Cardiac muscle cell (in vitro differentiated cells and primary cell): ENCODE measurements at regions not wholly inside any gene's neighbourhood (a gene's known extent, or its start where the extent isn't known, plus 50 kb on each side); places are given as distances from the start of the nearest gene placed in this dataset.
"Not testable (repeated sequence)": the region's sequence is repeated elsewhere in the genome, so short reads cannot be mapped to it uniquely, and the experiment has no call there.

Experiments used
- DNase-seq, 2 donors: peaks; one replicate each; pipeline versions ENCODE4 v3.0.0 to v3.0.0-alpha.2; 2010 to 2017; ENCODE audit warnings: low read depth in 1 of 2, low spot score in 1 of 2
- H3K27ac ChIP-seq: fragments of 200-600 bp; sonication (generic); 2 replicates; pipeline ENCODE4 v1.5.1; 2016
- H3K27me3 ChIP-seq: fragments of 200-600 bp; sonication (generic); 2 replicates; pipeline ENCODE4 v1.6.0; 2016; ENCODE audit warnings: control low read depth
- H3K36me3 ChIP-seq: fragments of 200-600 bp; sonication (generic); 2 replicates; pipeline ENCODE4 v1.5.1; 2016; ENCODE audit warnings: control low read depth
- H3K4me1 ChIP-seq: fragments of 200-600 bp; sonication (generic); 2 replicates; pipeline ENCODE4 v1.8.1; 2017; ENCODE audit warnings: low read depth, mild to moderate bottlenecking, mixed run types
- H3K4me3 ChIP-seq: fragments of 200-600 bp; sonication (generic); 2 replicates; pipeline ENCODE4 v1.5.1; 2016; ENCODE audit warnings: mild to moderate bottlenecking
- H3K9me3 ChIP-seq: fragments of 200-600 bp; sonication (generic); 2 replicates; pipeline ENCODE4 v1.5.1; 2017; ENCODE audit warnings: low read depth, mild to moderate bottlenecking, control low read depth
- TF ChIP-seq, protein P1 (sequence below): IDR thresholded peaks from 2 replicates; pipeline ENCODE4 v1.5.1; 2012; ENCODE audit warnings: low read depth, mild to moderate bottlenecking, low read length

DNA sequence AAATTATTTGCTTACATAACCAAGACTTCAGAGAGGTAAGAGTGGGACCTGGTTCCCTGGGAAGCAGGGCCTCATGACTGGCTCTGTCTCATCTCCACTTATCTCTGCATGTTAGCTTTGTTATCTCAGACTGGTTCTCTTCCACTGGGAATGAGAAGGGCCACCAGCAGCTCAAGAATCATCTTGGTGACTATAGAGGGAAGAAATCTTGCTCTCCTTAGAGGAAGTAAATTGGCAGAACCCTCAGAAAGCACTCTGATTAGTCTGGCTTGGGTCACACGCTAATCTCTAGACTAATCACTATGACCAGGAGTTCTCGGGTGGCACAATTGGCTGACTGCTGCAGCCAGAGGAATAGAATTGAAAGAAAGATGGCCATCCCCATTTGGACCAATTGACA, 110.8 kb upstream of the KRAS start:
- Histone ChIP-seq H3K27me3 (no peaks in the 10 kb centered on the region), H3K4me1 (peaks cover 5% of the 10 kb centered on the region), H3K4me3 (no peak overlapping the region), H3K36me3 (no peaks in the 10 kb centered on the region), H3K9me3 (no peaks in the 10 kb centered on the region), H3K27ac (no peak overlapping the region)
- TF ChIP-seq, protein P1, sequence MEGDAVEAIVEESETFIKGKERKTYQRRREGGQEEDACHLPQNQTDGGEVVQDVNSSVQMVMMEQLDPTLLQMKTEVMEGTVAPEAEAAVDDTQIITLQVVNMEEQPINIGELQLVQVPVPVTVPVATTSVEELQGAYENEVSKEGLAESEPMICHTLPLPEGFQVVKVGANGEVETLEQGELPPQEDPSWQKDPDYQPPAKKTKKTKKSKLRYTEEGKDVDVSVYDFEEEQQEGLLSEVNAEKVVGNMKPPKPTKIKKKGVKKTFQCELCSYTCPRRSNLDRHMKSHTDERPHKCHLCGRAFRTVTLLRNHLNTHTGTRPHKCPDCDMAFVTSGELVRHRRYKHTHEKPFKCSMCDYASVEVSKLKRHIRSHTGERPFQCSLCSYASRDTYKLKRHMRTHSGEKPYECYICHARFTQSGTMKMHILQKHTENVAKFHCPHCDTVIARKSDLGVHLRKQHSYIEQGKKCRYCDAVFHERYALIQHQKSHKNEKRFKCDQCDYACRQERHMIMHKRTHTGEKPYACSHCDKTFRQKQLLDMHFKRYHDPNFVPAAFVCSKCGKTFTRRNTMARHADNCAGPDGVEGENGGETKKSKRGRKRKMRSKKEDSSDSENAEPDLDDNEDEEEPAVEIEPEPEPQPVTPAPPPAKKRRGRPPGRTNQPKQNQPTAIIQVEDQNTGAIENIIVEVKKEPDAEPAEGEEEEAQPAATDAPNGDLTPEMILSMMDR, result no peak
- no peak for DNase-seq

DNA sequence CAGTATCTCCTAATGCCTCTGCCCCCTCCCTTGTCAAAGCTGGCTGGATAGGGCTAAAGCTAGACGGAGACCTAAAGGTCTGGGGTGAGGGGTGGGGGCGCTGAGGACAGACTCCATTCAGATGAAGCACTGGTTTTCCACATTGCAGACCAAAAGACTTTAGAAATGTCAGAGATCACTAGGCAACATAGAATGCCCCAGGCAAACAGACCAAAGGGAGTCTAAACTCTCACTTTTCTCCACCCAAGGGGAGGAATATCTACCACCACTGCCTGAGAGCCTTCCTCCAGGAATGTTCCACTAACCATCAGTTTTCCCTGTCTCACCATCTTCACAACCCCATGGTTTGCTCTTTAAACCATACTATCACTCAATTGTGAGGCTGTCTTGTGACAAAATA, 106.9 kb upstream of the KRAS start:
- TF ChIP-seq, protein P1, result no peak
- Histone ChIP-seq H3K9me3 (no peaks in the 10 kb centered on the region), H3K4me3 (no peak overlapping the region), H3K36me3 (no peaks in the 10 kb centered on the region), H3K4me1 (no peaks in the 10 kb centered on the region), H3K27ac (no peak overlapping the region), H3K27me3 (no peaks in the 10 kb centered on the region)
- DNase-seq, result no peak

DNA sequence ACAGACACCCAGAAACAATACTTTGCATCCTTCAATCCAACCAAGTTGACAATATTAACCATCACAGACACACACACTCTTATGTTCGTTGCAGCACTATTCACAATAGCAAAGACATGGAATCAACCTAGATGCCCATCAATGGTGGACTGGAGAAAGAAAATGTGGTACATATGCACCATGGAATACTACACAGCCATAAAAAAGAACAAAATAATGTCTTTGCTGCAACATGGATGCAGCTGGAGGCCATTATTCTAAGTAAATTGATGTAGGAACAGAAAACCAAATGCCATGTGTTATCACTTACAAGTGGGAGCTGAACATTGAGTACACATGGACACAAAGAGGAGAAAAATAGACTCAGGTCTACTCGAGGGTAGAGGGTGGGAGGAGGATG, 102.2 kb upstream of the KRAS start:
- H3K4me1 ChIP-seq, H3K4me3 ChIP-seq, H3K27me3 ChIP-seq, H3K27ac ChIP-seq, DNase-seq, H3K36me3 ChIP-seq, H3K9me3 ChIP-seq: not testable (repeated sequence)

DNA sequence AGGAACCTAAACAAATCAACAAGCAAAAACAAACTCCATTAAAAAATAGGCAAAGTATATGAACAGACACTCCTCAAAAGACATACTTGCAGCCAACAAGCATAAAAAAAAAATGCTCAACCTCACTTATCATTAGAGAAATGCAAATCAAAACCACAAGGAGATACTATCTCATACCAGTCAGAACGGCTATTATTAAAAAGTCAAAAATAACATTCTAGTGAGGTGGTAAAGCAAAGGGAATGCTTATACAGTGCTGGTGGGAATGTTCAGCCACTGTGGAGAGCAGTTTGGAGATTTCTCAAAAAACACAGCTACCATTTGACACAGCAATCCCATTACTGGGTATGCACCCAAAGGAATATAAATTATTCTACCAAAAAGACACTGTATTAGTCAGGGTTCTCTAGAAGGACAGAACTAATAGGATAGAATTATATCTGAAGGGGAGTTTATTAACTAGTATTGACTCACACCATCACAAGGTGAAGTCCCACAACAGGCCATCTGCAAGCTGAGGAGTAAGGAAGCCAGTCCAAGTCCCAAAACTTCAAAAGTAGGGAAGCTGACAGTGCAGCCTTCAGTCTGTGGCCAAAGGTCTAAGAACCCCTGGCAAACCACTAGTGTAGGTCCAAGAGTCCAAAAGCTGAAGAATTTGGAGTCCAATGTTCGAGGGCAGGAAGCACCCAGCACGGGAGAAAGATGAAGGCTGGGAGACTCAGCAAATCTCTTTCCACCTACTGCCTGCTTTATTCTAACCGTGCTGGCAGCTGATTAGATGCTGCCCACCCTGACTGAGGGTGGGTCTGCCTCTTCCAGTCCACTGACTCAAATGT, 101.6 kb upstream of the KRAS start:
- H3K27ac ChIP-seq, result no peak overlapping the region
- H3K4me1 ChIP-seq, result no peaks in the 10 kb centered on the region
- no peaks in the 10 kb centered on the region for H3K36me3 ChIP-seq
- no peaks in the 10 kb centered on the region for H3K27me3 ChIP-seq
- TF ChIP-seq, protein P1, result no peak
- no peaks in the 10 kb centered on the region for H3K9me3 ChIP-seq
- peak in 1 of 2 donors; percentile 60 for DNase-seq
- H3K4me3 ChIP-seq, result no peak overlapping the region

DNA sequence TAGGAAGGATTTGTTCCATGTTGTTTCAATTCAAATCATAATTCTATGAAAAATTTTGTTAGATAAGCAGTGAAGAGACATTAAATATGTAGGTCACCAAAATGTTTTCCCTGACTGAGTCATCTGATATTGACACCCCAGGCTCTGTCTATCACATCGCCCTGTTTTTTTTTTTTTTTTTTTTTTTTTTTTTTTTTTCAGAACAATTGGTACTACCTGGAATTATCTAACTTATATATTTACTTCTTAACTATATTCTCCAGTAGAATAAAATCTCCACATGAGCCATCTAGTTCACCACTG, 97.8 kb upstream of the KRAS start:
- TF ChIP-seq, protein P1, result no peak
- no peaks in the 10 kb centered on the region for H3K27me3 ChIP-seq

DNA sequence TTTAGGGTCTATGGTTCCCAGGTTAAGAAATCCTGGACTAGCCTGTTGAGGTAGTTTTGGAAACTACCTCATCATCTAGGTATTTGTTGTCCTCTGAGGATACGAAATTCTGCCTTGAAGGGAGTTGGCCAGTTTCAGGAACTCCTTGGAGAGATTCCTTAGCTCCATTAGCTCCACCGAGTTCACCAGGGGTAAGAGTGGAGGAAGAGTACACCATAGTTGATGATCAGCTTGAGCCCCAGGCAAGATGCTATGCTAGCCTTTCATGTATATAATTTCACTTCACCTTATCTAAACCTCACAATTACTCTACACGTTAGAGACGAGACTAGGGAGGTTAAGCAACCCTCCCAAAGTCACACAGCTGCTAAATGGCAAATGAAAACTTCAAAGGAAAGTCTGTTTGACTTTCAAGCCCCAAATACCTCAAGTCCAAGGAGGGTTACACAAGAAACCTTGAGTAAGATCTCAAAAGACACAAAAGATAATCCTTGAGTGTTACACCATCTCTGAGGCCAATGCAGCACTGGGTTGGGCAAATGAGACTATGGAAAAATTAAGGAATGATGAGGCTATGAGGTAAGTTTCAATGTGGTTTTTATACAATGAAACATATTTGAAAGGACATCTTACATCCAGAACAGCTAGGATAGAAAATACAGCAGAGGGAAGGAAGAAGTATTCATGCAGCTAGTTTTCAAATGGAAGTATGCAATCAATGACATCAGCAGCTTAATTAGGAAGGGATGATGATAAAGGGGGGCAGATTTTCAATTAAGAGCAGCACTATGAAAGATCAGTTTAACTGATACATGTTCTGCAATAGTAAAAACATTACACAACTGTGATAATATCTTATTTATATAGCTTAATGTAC, 97.2 kb upstream of the KRAS start:
- TF ChIP-seq, protein P1, result no peak

More for the DNA sequence above, 97.8 kb upstream of the KRAS start:
- Histone ChIP-seq H3K36me3 (no peaks in the 10 kb centered on the region), H3K9me3 (no peaks in the 10 kb centered on the region), H3K4me3 (no peak overlapping the region), H3K4me1 (no peaks in the 10 kb centered on the region), H3K27ac (no peak overlapping the region)
- no peak for DNase-seq

DNA sequence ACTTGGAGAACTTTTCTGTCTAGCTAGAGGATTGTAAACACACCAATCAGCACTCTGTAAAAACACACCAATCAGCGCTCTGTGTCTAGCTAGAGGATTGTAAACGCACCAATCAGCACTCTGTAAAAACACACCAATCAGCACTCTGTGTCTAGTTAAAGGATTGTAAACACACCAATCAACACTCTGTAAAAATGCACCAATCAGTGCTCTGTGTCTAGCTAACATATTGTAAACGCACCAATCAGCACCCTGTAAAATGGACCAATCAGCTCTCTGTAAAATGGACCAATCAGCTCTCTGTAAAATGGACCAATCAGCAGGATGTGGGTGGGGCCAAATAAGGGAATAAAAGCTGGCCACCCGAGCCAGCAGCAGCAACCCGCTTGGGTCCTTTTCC, 91.1 kb upstream of the KRAS start:
- not testable (repeated sequence) for H3K36me3 ChIP-seq, H3K27me3 ChIP-seq, DNase-seq, H3K4me1 ChIP-seq, H3K27ac ChIP-seq, H3K4me3 ChIP-seq, H3K9me3 ChIP-seq

More for the DNA sequence above, 97.2 kb upstream of the KRAS start:
- Histone ChIP-seq H3K36me3 (no peaks in the 10 kb centered on the region), H3K4me1 (no peaks in the 10 kb centered on the region), H3K4me3 (no peak overlapping the region), H3K9me3 (no peaks in the 10 kb centered on the region), H3K27me3 (no peaks in the 10 kb centered on the region), H3K27ac (no peak overlapping the region)
- DNase-seq, result peak in 1 of 2 donors; percentile 27
